Liver (tissue), 8 donors: ENCODE measurements at regions not wholly inside any gene's neighbourhood (a gene's known extent, or its start where the extent isn't known, plus 50 kb on each side); places are given as distances from the start of the nearest gene placed in this dataset.

Experiments
- DNase-seq: peaks from one replicate; pipeline ENCODE4 v3.0.0-alpha.2; 2017; ENCODE audit warnings: low spot score
- H3K27ac ChIP-seq, 2 donors: one replicate each; pipeline ENCODE4 v1.7.0; 2013; ENCODE audit warnings: inconsistent platforms in 2 of 2, low read length in 2 of 2, control low read depth in 1 of 2, low read depth in 1 of 2, mild to moderate bottlenecking in 1 of 2
- H3K27me3 ChIP-seq, 4 donors: one replicate each; pipeline versions ENCODE4 v1.6.1 to v1.7.0; 2013; ENCODE audit warnings: low read length in 3 of 4, inconsistent platforms in 1 of 4, mild to moderate bottlenecking in 1 of 4, moderate library complexity in 1 of 4; ENCODE audit not compliant: control insufficient read depth in 4 of 4, insufficient read depth in 4 of 4
- H3K36me3 ChIP-seq, 4 donors: one replicate each; pipeline versions ENCODE4 v1.6.1 to v1.7.0; 2013; ENCODE audit warnings: low read length in 3 of 4, mild to moderate bottlenecking in 3 of 4, low read depth in 1 of 4, moderate library complexity in 1 of 4; ENCODE audit not compliant: control insufficient read depth in 4 of 4, insufficient read depth in 3 of 4
- H3K4me1 ChIP-seq, 4 donors: one replicate each; pipeline versions ENCODE4 v1.6.1 to v1.7.0; 2013; ENCODE audit warnings: low read length in 3 of 4, mild to moderate bottlenecking in 3 of 4, moderate library complexity in 1 of 4; ENCODE audit not compliant: control insufficient read depth in 4 of 4, insufficient read depth in 4 of 4
- H3K4me3 ChIP-seq, 3 donors: one replicate each; pipeline versions ENCODE4 v1.6.1 to v1.7.0; 2013; ENCODE audit warnings: low read length in 3 of 3, control low read depth in 1 of 3, low read depth in 1 of 3, mild to moderate bottlenecking in 1 of 3
- H3K9ac ChIP-seq, 2 donors: one replicate each; pipeline ENCODE4 v1.7.0; 2013; ENCODE audit warnings: low read length in 2 of 2, mild to moderate bottlenecking in 2 of 2, moderate library complexity in 2 of 2, control low read depth in 1 of 2, low read depth in 1 of 2
- H3K9me3 ChIP-seq, 4 donors: one replicate each; pipeline versions ENCODE4 v1.6.1 to v1.7.0; 2013; ENCODE audit warnings: low read length in 3 of 4; ENCODE audit not compliant: control insufficient read depth in 4 of 4
- ATF3 ChIP-seq: IDR thresholded peaks from 2 replicates; pipeline ENCODE4 v1.6.1; 2016; ENCODE audit warnings: antibody characterized with exemption
- CTCF ChIP-seq: fragments of 150-350 bp; IDR thresholded peaks from 2 replicates; pipeline ENCODE4 v1.5.1; 2017; ENCODE audit warnings: improper control_type of control experiment, low read depth, low read length; ENCODE audit not compliant: missing input control
- EGR1 ChIP-seq, 2 donors: IDR thresholded peaks; 2 replicates each; pipeline ENCODE4 v1.6.1; 2016 to 2018; ENCODE audit warnings: antibody characterized with exemption in 2 of 2, low read depth in 2 of 2
- FOXA1 ChIP-seq: IDR thresholded peaks from 2 replicates; pipeline ENCODE4 v1.6.1; 2016; ENCODE audit warnings: antibody characterized with exemption
- FOXA2 ChIP-seq: IDR thresholded peaks from 2 replicates; pipeline ENCODE4 v1.6.1; 2016; ENCODE audit warnings: antibody characterized with exemption
- GABPA ChIP-seq, 2 donors: IDR thresholded peaks in 1 of 2; conservative IDR thresholded peaks in 1 of 2; 2 replicates each; pipeline ENCODE4 v1.6.1; 2016; ENCODE audit warnings: antibody characterized with exemption in 2 of 2, mild to moderate bottlenecking in 1 of 2, moderate library complexity in 1 of 2
- HNF4A ChIP-seq, 2 donors: conservative IDR thresholded peaks; 2 replicates each; pipeline ENCODE4 v1.6.1; 2016; ENCODE audit warnings: antibody characterized with exemption in 2 of 2, mild to moderate bottlenecking in 2 of 2
- HNF4G ChIP-seq: IDR thresholded peaks from 2 replicates; pipeline ENCODE4 v1.6.1; 2016; ENCODE audit warnings: antibody characterized with exemption
- JUND ChIP-seq, 2 donors: IDR thresholded peaks; 2 replicates each; pipeline ENCODE4 v1.6.1; 2016; ENCODE audit warnings: antibody characterized with exemption in 2 of 2
- MAX ChIP-seq: IDR thresholded peaks from 2 replicates; pipeline ENCODE4 v1.6.1; 2016; ENCODE audit warnings: antibody characterized with exemption
- NR2F2 ChIP-seq: IDR thresholded peaks from 2 replicates; pipeline ENCODE4 v1.6.1; 2016; ENCODE audit warnings: antibody characterized with exemption
- RAD21 ChIP-seq, 2 donors: IDR thresholded peaks; 2 replicates each; pipeline ENCODE4 v1.6.1; 2016; ENCODE audit warnings: antibody characterized with exemption in 2 of 2, mild to moderate bottlenecking in 2 of 2
- REST ChIP-seq: IDR thresholded peaks from 2 replicates; pipeline ENCODE4 v1.6.1; 2016; ENCODE audit warnings: antibody characterized with exemption, mild to moderate bottlenecking
- RXRA ChIP-seq, 2 donors: IDR thresholded peaks; 2 replicates each; pipeline ENCODE4 v1.6.1; 2017 to 2018; ENCODE audit warnings: antibody characterized with exemption in 2 of 2, mild to moderate bottlenecking in 1 of 2
- SP1 ChIP-seq: IDR thresholded peaks from 2 replicates; pipeline ENCODE4 v1.6.1; 2018; ENCODE audit warnings: antibody characterized with exemption, mild to moderate bottlenecking
- TAF1 ChIP-seq: conservative IDR thresholded peaks from 2 replicates; pipeline ENCODE4 v1.6.1; 2016; ENCODE audit warnings: antibody characterized with exemption, mild to moderate bottlenecking
- YY1 ChIP-seq: IDR thresholded peaks from 2 replicates; pipeline ENCODE4 v1.6.1; 2016; ENCODE audit warnings: antibody characterized with exemption, mild to moderate bottlenecking
- ZBTB33 ChIP-seq: IDR thresholded peaks from 2 replicates; pipeline ENCODE4 v1.6.1; 2016; ENCODE audit warnings: antibody characterized with exemption
- WGBS: extraction: QIAGEN DNeasy Blood & Tissue Kit; methylation state at CpG from one replicate; pipeline ENCODE4 v1.1.7; 2013; 5-methylcytosine and 5-hydroxymethylcytosine counted together
- donor health status: healthy.
- donor health status: healthy.
- donor health status: healthy.
- donor health status: healthy.
- donor health status: healthy.

GRCh38 chr18:65279668-65280305 lies 471.0 kb upstream of the CDH7 start:
- no peak overlapping the region for H3K27ac ChIP-seq
- H3K4me1 ChIP-seq = no peaks in the 10 kb centered on the region
- no peaks in the 10 kb centered on the region for H3K36me3 ChIP-seq
- H3K9ac ChIP-seq = no peak overlapping the region
- H3K9me3 ChIP-seq = no peaks in the 10 kb centered on the region
- TF ChIP-seq YY1 = no peak
- no peak for TF ChIP-seq FOXA1
- TF ChIP-seq TAF1 = no peak
- no peak for TF ChIP-seq EGR1 (IDR thresholded peaks at IDR 0.05; ENCODE audit: low read depth in 2 of 2)
- no peak for TF ChIP-seq HNF4G
- no peak for TF ChIP-seq ATF3
- no peak for TF ChIP-seq SP1
- TF ChIP-seq HNF4A (conservative IDR thresholded peaks at IDR 0.05) = no peak
- no peak for TF ChIP-seq RXRA (IDR thresholded peaks at IDR 0.05)
- no peak for TF ChIP-seq RAD21 (IDR thresholded peaks at IDR 0.05)
- TF ChIP-seq REST = no peak
- WGBS = 87% methylated on average over 4 of the region's 4 CpGs
- no peaks in the 10 kb centered on the region for H3K27me3 ChIP-seq
- DNase-seq = no peak
- H3K4me3 ChIP-seq = no peak overlapping the region

GRCh38 chr18:65278939-65279667 lies 471.7 kb upstream of the CDH7 start:
- H3K36me3 ChIP-seq = no peaks in the 10 kb centered on the region
- H3K9me3 ChIP-seq = no peaks in the 10 kb centered on the region
- DNase-seq = no peak
- H3K4me1 ChIP-seq = no peaks in the 10 kb centered on the region
- TF ChIP-seq SP1 (no peak), ZBTB33 (no peak), REST (no peak), YY1 (no peak), MAX (no peak), HNF4G (no peak), FOXA2 (no peak), EGR1 (IDR thresholded peaks at IDR 0.05; ENCODE audit: low read depth in 2 of 2) (no peak), FOXA1 (no peak), CTCF (no peak), NR2F2 (no peak), HNF4A (conservative IDR thresholded peaks at IDR 0.05) (no peak), RXRA (IDR thresholded peaks at IDR 0.05) (no peak), TAF1 (no peak), ATF3 (no peak), JUND (IDR thresholded peaks at IDR 0.05) (no peak), RAD21 (IDR thresholded peaks at IDR 0.05) (no peak), GABPA (IDR thresholded peaks at IDR 0.05 in 1 of 2, conservative IDR thresholded peaks at IDR 0.05 in 1 of 2) (no peak)
- 90% methylated on average over 9 of the region's 9 CpGs for WGBS
- H3K27me3 ChIP-seq = no peaks in the 10 kb centered on the region
- H3K4me3 ChIP-seq = no peak overlapping the region
- no peak overlapping the region for H3K9ac ChIP-seq
- H3K27ac ChIP-seq = no peak overlapping the region
